ENCODE measurements at regions not wholly inside any gene's neighbourhood (a gene's known extent, or its start where the extent isn't known, plus 50 kb on each side); places are given as distances from the start of the nearest gene placed in this dataset.
"Not testable (repeated sequence)": the region's sequence is repeated elsewhere in the genome, so short reads cannot be mapped to it uniquely, and the experiment has no call there.

- TF ChIP-seq CTCF (IDR thresholded peaks at IDR 0.05; ENCODE audit: insufficient read depth, low read length); POLR2AphosphoS5 (IDR thresholded peaks at IDR 0.05; ENCODE audit: low read depth); REST (IDR thresholded peaks at IDR 0.05; ENCODE audit: insufficient replicate concordance, low read depth): not testable (repeated sequence)
These were observed 62.6 kb upstream of the C1orf53 start for GRCh38 chr1:197839786-197840185.
